Kidney (tissue), 13 donors: ENCODE measurements at regions not wholly inside any gene's neighbourhood (a gene's known extent, or its start where the extent isn't known, plus 50 kb on each side); places are given as distances from the start of the nearest gene placed in this dataset.
A peak's percentile ranks its signal among the peaks of the same experiment; 100 is the strongest.

Source experiments
- DNase-seq, 5 donors: peaks; one replicate each; pipeline ENCODE4 v3.0.0-alpha.2; 2013 to 2020
- FAIRE-seq: peaks from 2 replicates; lab custom pipeline; 2012; peaks lifted over from hg19 to GRCh38; lab: Jason Lieb, UNC
- H3K27ac ChIP-seq, 2 donors: one replicate each; pipeline ENCODE4 v1.7.0; 2013; ENCODE audit warnings: low read depth in 2 of 2, low read length in 2 of 2, inconsistent platforms in 1 of 2
- H3K27me3 ChIP-seq: one replicate; pipeline ENCODE4 v1.7.1; 2013; ENCODE audit warnings: low read length, inconsistent platforms; ENCODE audit not compliant: control insufficient read depth, insufficient read depth
- H3K36me3 ChIP-seq, 3 donors: one replicate each; pipeline versions ENCODE4 v1.7.0 to v1.7.1; 2013; ENCODE audit warnings: low read length in 3 of 3, control low read depth in 1 of 3, inconsistent platforms in 1 of 3; ENCODE audit not compliant: insufficient read depth in 3 of 3, control insufficient read depth in 2 of 3
- H3K4me1 ChIP-seq, 3 donors: one replicate each; pipeline versions ENCODE4 v1.7.0 to v1.7.1; 2013; ENCODE audit warnings: low read length in 3 of 3, inconsistent platforms in 1 of 3, low read depth in 1 of 3; ENCODE audit not compliant: control insufficient read depth in 2 of 3, insufficient read depth in 2 of 3
- H3K4me3 ChIP-seq, 3 donors: one replicate each; pipeline versions ENCODE4 v1.7.0 to v1.8.1; 2013; ENCODE audit warnings: low read length in 3 of 3, control low read depth in 1 of 3, inconsistent platforms in 1 of 3
- H3K9ac ChIP-seq, 3 donors: one replicate each; pipeline versions ENCODE4 v1.7.0 to v1.7.1; 2013; ENCODE audit warnings: low read length in 3 of 3, control low read depth in 1 of 3, inconsistent platforms in 1 of 3
- H3K9me3 ChIP-seq, 3 donors: one replicate each; pipeline versions ENCODE4 v1.7.0 to v1.7.1; 2013; ENCODE audit warnings: low read length in 3 of 3, control low read depth in 1 of 3, inconsistent platforms in 1 of 3; ENCODE audit not compliant: control insufficient read depth in 2 of 3, insufficient read depth in 1 of 3
- CTCF ChIP-seq: IDR thresholded peaks from 3 replicates; pipeline ENCODE4 v1.5.1; 2012; ENCODE audit warnings: mild to moderate bottlenecking, moderate library complexity, borderline replicate concordance; ENCODE audit not compliant: insufficient read depth; ENCODE audit errors: extremely low read depth
- intact Hi-C: fragments of 100-400 bp; cut with DNase I; formaldehyde crosslinking; loops from one replicate; pipeline ENCODE4 v1.11.1; 2022
- donor health status: control.
- donor health status: control.
- donor health status: control.
- donor health status: control.
- donor health status: control.
- donor health status: DM: yes; HTN: yes; CAD: no.
- donor health status: Normal renal cell carcinoma (clear cell type).

- FAIRE-seq (no peak), DNase-seq (no peak)
- intact Hi-C loops: no loop called here
- Histone ChIP-seq H3K9ac (no peak overlapping the region), H3K4me3 (no peak overlapping the region), H3K27me3 (no peaks in the 10 kb centered on the region), H3K27ac (no peak overlapping the region), H3K36me3 (no peaks in the 10 kb centered on the region), H3K9me3 (no peaks in the 10 kb centered on the region), H3K4me1 (no peaks in the 10 kb centered on the region)
- TF ChIP-seq CTCF: no peak
Observed at GRCh38 chr6:164842085-164842484, 467.3 kb downstream of the C6orf118 start.

GRCh38 chr6:164838068-164838615, 471.3 kb downstream of the C6orf118 start:
- intact Hi-C loops: no loop called here
- H3K9me3 ChIP-seq: no peaks in the 10 kb centered on the region
- H3K27me3 ChIP-seq: no peaks in the 10 kb centered on the region
- no peak overlapping the region for H3K27ac ChIP-seq
- H3K36me3 ChIP-seq: no peaks in the 10 kb centered on the region
- TF ChIP-seq CTCF: no peak
- FAIRE-seq (no peak), DNase-seq (peak in 3 of 5 donors; percentile 11 to 57 (median 28))
- H3K4me3 ChIP-seq: no peak overlapping the region
- H3K9ac ChIP-seq: no peak overlapping the region
- no peaks in the 10 kb centered on the region for H3K4me1 ChIP-seq

DNA sequence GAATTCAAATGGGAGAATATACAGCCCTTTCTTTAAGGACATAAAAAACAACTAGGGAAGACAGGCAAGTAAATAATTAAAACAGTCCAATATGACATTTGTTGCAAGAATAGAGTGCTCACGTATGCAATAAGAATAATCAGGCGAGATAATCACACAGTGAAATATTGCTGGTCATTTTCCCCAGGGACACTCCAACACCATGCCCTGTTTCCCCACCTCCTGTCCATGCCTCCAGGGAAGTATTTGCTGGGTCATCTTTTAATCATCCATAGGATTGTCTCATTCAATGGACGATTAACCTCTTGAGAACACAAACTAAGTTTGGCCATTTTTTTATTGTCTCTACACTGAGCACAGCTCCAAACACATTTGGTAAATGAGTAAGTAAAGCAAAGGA, 472.9 kb downstream of the C6orf118 start:
- H3K27me3 ChIP-seq: no peaks in the 10 kb centered on the region
- FAIRE-seq: no peak

More for the DNA sequence above, 472.9 kb downstream of the C6orf118 start:
- Histone ChIP-seq H3K4me1 (no peaks in the 10 kb centered on the region), H3K36me3 (no peaks in the 10 kb centered on the region), H3K9ac (no peak overlapping the region), H3K27ac (no peak overlapping the region), H3K9me3 (no peaks in the 10 kb centered on the region), H3K4me3 (no peak overlapping the region)
- TF ChIP-seq CTCF: no peak
- intact Hi-C loops: no loop called here
- no peak for DNase-seq
